Endothelial cell of hepatic sinusoid (primary cell): ENCODE measurements at regions not wholly inside any gene's neighbourhood (a gene's known extent, or its start where the extent isn't known, plus 50 kb on each side); places are given as distances from the start of the nearest gene placed in this dataset.

Experiments
- in situ Hi-C: cut with HindIII; loops from 2 replicates; pipeline ENCODE4 v1.10.0; 2017; ENCODE audit warnings: low sequenced_read_pairs

DNA sequence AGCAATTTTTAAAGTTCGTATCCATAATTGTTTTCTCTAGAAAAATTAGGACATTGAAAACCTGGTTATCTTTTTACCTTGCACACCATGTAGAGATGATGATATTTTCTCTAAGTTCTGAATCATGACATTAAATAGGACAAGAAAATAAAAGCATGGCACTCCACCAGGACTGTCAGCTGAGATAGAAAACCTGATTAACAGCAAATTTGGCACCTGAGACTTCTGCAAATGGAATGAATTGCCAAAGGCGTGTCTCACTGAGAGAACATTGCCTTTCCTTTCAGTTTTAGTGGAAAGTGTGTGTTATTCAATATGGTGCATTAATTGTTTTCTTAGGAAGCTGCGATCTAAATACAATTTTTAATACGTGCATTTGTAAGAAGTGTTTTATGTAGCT lies 164.7 kb downstream of the LRRC30 start:
- in situ Hi-C loops, result no loop called here

DNA sequence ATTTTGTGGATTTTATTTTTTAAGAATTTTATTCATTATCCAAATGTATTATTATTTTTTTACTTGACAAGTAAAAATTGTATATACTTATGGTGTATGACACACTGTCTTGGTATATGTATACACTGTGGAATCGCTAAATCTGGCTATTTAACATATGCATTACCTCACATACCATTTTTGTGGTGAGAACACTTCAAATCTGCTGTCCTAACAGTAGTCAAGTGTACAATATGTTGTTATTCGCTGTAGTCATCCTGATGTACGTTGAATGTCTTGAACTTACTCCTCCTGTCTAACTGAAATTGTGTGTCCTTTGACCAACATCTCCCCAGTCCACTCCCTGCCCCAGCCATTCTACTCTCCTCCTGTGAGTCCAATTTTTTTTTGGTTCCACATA lies 153.2 kb upstream of the PTPRM start:
- in situ Hi-C loops, result no loop called here

DNA sequence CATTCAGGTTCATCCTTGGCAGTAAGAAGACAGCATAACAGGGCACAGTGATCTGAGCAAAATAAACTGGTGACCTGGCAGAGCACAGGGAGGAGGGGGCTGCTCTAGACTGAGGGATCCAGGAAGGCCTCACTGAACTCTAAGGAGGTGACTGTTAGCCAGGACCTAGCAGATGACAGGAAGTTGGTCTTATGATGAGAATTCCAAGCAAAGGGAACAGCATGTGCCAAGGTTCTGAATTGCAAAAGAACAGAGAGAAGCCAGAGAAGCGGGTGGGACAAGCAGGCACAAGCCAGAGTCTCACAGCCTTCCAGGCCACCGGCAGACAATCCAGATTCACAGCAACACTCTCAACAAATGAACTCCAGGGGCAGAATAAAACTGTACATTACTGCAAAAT lies 152.7 kb upstream of the PTPRM start:
- in situ Hi-C loops, result no loop called here

DNA sequence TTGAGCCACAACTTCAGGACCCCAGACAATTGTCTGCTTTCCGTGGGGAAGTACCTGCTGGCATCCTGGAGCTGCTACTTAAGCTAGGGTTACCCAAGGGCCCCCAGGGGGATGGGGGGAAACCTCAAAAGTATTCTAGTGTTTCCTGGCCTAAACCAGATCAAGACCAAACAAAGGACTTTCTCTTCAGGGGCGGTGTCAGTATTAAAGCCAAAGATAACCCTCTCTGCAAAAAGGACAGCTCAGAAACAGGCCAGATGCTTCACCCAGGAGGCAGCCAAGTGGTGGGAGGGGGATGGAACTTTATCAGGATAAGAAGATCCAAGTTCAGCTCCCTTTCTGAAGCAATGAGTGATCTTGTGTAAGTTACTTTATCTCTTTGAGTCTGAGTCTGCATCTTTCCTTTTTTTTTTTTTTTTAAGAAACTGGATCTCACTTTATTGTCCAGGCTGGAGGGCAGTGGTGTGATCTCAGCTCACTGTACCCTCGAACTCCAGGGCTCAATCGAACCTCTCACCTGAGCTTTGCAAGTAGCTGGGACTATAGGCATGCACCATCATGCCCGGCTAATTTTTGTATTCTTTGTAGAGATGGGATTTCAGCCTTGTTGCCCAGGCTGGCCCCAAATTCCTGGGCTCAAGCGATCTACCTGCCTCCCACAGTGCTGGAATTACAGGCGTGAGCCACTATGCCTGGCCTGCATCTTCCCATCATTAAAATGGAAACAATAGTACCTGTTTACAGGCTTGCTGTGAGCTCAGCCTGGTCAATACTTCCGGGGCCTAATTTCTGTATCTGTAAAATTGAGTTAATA lies 151.8 kb upstream of the PTPRM start:
- in situ Hi-C loops, result no loop called here

DNA sequence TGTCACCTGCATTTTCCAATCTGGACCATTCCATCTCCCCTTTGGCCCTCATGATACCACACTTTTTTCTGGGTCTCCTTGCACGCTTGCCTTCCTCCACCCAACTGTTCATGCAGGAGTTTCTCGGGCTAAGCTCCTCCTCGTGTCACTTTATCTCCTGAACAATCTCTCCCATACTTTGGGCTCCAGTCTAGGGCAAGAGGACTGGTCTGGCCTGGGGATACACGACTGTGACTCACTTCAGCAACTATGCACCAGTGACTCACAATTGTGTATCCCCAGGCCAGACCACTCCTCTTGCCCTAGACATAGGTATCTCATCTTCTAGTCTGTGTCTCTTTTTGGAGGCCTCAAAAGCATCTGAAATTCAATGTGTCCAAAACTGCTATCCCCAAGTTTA lies 149.4 kb upstream of the PTPRM start:
- in situ Hi-C loops, result no loop called here

DNA sequence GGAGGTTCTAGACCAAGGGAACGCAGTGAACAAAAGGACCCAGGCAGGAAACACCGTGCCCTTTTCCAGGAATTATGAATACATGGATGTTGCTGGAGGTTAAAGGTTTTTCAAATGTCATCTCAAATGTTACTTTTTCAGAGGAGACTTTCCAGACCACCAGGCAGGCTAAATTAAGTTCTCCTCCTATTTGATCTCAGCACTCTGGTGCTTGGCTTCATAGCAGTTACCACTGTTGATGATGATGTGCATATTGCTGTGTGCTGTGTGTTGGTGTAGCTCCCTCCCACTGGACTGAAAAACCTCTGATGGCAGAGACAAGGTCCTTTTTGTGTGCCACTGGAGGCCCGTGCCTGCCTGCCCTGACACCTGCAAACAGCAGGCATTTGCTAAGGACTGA lies 137.3 kb upstream of the PTPRM start:
- in situ Hi-C loops, result no loop called here

DNA sequence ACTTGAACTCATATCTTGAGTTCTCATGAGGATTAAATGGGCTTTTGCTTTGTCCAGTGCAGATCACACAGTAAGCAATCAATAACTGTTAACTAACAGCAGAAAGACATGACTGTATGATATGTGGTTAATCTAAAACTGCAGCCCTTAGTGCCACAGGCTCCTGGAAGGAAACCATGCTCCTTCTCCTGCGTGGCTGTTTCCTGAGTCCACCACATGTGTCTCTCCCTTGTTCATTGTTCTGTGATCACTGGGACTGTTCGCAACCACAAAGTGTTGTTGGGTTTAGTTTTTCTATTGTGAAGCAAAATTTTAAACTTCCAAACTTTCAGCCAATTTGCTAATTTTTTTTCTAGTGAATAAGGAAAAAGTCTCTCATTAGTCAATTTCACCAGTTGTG lies 130.9 kb upstream of the PTPRM start:
- in situ Hi-C loops, result no loop called here

DNA sequence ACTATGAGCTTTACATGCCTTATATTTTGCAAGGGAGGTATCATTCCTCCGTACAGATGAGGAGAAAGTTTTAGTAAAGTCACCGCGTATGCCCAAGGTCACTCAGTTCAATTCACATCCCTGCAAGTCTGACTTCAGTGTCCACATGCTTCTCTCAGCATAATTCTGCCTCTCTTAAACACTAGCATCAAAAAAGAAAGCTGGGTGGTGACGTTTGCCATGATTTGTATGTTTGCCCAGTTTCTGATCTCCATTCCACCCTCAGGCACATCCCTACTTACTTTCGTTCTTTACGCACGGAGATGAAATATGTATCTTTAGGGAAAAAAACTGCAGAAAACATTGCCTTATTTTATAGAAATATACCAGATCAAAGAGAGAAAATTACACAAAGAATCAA lies 129.2 kb upstream of the PTPRM start:
- in situ Hi-C loops, result no loop called here

DNA sequence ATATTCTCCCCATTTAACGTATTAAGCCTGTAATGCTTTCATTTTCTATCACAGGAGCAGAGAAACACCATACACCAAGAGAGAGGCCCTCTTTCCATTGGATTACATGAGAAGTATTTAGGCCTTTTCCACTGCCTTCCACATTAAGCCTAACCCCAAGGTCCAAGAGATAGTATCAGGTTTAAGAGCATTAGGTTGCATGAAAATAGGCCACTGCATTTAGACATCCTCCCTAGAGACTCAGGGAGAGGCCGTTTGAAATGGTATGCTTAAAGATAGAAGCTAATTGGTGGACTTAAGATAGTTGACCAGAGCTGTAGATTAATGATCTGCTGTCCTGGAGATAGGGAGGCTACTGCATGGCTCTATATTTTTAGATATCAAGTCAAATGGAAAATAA lies 128.5 kb upstream of the PTPRM start:
- in situ Hi-C loops, result no loop called here

DNA sequence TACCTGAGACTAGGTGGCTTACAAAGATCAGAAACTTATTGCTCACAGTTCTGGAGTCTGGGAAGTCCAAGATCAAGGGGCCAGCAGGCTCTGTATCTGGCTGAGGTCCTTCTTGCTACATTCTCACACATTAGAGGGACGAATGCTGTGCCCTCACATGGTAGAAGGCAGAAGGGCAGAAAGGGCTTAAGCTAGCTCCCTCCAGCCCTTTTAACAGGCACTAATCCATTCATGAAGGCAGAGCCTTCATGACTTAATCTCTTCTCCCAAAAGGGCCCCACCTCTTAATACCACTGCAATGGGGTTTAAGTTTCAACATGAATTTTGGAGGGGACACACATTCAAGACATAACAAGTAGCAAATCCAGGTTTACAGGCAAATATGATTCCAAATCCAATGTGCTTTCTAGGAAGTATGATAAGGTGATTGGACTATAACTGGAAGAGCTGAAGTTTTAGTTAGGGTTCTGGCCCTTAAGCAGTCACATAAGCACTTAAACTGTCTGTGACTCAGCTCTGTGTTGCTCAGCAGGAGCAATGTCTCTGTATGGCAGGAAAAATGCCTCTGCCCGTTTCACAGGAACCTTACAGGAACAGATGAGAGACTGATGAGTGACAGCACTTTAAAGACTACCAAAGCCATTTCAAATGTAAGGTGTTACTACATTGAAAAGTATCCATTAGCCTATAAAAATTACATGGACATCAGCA lies 119.6 kb upstream of the PTPRM start:
- in situ Hi-C loops, result no loop called here

DNA sequence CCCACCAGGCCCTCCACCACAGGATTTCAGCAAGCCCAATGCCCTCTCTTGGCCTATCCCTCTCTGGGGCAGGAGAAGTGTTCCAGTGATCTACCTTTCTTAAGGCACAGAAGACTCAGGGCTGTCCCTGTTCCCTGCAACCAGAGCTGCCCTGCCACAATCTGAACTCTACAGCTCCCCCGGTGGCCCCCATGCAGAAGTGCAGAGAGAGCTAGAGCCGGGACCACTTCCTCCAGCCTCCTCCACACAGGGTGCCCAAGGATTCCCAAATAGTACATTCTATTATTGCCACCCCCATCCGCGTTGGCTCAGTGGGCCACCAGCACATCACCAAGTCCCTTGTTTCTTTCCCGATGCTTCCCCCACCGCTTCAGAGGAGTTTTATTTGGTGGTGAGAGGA lies 114.8 kb upstream of the PTPRM start:
- in situ Hi-C loops, result no loop called here

DNA sequence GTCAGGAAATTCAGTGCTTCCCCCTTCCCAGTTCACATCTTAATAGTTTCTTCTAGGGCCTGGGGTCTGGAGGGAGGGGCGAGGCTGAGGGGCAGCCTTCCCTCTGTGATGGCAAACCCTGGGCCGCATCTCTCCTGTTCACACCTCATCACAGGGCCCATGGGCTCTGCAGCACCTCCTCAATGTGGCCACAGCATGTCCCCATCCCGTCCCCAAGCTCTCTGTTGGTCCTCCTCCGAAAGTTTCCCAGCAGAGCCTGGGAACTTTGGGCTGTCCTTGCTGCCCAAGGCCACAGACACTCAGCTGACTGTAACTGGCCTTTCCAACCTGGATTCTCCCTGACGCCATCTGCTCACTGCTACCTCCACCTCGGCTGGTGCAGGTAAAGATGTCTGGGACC lies 112.7 kb upstream of the PTPRM start:
- in situ Hi-C loops, result no loop called here

DNA sequence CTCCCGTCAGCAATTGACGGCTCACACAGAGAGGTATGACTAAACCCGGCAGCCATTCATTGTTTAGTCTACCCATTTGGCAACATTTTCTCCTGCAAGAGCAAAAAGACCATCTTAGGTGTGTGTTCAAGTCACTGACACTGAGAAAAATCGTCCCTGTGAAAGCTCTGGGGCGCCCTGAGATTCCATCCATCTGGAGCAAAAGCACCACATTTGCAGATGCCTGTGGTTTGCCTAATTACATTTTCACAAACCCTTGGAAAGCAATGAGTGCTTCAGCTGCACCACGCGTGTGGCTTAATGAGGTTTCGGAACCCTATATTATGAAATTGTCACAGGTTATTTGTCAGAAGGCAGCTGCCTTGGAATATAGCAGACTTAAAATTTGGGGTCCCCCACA lies 110.7 kb upstream of the PTPRM start:
- in situ Hi-C loops, result no loop called here

DNA sequence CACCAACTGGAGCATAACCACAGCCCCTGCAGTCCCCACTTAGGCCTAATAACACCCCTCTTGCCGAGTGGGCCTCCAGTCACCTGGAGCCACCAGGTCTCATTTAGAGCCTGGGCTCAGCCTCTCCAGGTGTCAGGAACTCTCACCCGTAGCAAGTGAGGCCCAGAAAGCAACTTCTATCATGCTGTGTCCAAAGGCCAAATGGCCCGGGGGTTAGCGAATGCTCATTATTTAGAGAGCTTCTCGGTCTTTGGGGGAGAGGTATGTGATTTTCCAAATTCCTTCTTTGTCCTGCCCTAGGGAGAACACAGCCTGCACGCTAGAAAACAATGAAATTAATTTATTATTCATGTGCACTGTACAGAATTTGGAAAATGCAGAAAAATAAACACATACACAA lies 109.9 kb upstream of the PTPRM start:
- in situ Hi-C loops, result no loop called here

DNA sequence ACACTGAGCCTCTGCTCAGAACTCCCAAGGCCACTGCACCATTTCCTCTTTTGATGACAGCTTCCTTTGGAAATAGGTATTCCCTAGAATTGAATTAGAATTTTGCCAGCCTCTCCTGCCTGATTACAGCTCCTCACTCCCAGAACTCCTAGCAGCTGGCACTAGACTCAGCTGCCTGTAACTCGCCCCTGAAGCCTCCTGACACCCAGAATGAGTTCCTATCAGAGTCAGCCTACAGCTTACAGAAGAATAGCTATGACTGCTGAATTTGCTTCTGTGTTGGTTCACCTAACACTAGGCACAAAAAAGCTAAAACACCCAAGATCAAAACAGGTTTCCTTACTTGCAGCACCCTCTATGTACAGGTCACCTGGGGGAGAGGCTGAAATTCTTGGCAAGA lies 108.2 kb upstream of the PTPRM start:
- in situ Hi-C loops, result no loop called here

DNA sequence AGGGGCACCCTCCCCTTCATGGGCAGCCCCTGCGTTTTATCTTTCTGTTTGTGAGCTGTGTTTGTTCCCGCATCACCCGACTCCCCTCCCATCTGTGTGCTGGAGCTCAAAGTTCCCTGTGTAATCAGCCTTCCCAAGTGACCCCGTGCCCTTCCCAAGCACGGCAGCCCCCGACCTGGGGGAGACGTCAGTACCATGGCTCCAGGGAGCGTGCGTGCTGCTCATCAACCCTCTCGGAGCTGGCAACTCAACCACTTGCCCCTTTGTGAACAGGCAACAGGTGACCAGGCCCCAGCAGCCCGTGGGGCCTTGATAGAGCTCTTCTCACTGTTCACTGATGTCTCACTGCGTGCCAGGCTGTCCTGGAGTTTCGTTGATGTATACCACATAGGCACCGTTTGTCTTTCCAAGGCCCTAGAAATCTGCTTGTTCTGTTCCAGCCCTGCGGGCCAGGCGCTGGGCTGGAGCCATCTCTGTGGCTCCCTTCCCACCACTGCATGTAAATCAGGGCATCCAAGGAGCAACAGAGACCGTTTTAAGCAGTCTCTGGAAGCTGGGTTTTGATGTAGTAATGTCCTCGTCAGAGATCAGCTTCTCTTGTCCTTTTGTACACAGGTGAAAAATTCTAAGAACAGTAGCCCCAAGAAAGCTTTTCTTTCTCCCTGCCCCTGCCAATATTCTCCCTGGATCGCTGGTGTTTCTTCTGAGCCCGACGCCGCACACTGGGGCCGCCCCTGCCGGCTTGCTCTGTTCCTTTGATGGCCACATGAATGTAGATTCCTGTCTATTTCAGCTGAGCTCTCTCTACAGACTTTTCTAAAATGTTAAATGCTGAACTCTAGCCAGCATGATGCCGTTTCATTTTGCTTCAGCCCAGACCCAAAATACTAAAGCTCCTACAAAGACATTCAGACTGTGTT lies 107.0 kb upstream of the PTPRM start:
- in situ Hi-C loops, result no loop called here

DNA sequence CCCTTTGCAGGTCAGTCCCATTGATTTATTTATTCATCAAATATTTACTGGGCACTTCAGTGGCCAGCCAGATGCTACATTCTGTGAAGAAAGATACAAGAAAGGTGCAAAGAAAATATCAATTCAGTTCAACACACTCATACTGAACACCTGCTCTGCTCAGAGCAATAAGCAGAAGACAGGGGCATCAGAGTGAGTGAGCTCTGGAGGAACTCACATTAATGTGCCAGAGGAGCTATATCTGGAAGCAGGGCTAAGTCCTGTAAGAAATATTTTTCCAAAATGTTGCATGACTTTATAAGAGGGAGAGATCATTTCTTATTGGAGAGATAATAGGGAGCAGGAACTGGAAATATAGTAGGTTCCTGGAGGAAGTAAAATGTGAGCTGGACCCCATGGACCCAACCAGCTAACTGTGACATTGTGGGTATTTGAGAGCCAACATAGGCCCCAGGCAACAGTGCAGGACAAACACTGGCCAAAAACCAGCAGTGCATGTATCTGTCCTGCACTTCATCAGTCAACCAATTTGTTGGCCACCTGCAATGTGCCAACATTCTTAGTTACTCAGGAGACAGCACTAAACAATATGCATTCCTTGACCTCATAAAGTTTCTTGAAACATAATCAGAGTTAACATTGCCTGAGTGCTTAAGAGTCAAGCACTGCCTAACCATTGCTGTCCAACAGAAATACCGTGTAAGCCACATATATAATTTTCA lies 102.7 kb upstream of the PTPRM start:
- in situ Hi-C loops, result no loop called here

DNA sequence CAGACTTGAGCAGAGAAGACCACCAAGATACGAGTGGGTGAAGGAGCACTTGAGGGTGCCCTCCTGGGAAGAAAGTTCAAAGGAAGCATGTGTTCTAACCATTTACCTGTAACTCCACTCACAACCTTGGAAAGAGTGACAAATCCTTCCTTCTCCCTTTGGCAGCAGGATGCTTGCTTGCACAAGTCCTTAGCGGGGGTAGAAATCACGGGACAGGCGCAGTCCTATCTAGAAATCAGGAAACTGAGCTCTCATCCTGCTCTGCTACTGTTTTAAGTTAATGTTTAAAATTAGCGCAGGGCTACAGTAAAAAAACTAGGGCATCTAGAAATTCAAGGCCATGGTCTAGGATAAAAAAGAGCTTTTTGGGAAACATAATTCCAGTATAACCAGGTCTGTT lies 100.9 kb upstream of the PTPRM start:
- in situ Hi-C loops, result loop anchor here (5.0 kb wide), 1 partner anchor 74 kb away; no protein-coding TSS in a partner anchor

DNA sequence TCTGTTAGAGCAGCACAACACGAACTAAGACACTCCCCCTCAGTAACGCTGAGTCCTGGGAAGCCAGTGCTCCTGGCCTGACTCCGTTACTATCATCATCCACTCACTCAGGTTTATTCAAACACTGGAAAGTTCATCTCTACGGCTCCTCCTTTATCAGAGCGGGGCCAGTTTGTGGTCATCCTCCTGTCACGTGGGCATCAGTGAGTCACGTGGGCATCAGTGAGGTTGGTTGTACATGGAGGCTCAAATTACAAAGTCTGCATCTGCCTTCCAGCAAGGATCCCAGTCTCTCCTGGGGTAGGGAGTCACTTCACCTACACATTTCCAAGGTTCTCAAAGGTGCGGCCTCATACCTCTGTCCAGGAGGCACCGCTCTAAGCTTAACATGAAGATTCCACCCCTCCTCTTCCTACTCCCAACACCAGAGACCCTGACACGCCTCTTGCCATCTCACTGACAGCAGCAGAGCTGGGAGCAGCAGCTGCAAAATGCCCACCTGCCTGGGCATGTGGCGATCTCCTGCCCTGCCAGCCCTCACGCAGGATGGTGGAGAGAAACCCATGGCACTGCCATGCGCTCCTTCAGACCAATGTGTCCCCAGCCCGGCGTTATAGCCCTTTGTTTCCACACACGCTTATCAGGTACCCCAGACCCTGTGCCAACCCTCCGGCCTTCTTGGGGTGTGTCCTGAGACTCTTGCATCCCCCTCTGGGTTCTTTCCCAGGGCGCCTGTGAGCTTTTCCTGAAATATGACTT lies 99.2 kb upstream of the PTPRM start:
- in situ Hi-C loops, result loop anchor here (5.0 kb wide), 1 partner anchor 76 kb away; no protein-coding TSS in a partner anchor

DNA sequence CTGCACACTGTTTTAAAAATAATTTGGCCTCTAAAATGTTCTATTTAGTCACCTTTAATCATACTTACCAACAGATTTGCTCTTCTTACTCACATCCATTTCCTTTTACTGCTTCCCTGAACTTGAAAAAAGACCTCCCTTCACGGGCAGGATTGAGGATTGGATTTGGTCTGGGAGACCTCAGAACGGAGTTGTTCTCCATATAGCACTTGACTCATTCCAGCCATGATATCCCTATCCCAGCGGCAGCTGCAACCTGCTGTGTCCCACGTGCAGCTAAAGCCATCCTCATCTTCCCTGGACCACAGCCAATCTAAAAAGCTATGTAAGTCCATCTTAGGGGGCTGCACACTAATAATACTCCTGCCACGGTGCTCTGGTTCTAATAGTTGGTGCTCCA lies 97.0 kb upstream of the PTPRM start:
- in situ Hi-C loops, result no loop called here
